ENCODE measurements at regions not wholly inside any gene's neighbourhood (a gene's known extent, or its start where the extent isn't known, plus 50 kb on each side); places are given as distances from the start of the nearest gene placed in this dataset.
"Not testable (repeated sequence)": the region's sequence is repeated elsewhere in the genome, so short reads cannot be mapped to it uniquely, and the experiment has no call there.

DNA sequence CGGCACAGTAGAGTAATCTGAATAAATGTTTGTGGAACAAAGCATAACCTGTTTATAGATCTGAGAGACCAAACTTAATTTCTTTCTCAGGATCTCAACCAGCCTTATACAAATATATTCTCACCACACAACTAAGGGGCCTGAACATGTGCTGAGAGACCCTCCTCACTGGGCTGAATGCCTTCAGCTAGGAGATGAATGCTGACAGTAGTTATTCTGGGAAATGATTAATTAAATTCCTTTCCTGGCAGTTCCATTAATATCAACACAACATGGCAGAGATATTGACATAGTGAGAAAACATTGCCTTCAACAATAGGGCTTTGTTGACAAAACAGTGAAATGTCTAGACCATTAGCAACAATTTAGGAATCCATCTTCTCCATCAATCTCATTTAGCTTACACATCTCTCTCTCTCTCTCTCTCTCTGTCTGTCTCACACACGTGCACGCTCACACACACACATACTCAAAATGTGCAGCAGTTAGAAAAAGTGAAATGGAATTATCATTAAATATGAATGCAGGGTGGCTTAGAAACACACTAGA is 780.8 kb upstream of the CDH8 start:
- no peak for DNase-seq (ENCODE audit: low read depth, low spot score)

DNA sequence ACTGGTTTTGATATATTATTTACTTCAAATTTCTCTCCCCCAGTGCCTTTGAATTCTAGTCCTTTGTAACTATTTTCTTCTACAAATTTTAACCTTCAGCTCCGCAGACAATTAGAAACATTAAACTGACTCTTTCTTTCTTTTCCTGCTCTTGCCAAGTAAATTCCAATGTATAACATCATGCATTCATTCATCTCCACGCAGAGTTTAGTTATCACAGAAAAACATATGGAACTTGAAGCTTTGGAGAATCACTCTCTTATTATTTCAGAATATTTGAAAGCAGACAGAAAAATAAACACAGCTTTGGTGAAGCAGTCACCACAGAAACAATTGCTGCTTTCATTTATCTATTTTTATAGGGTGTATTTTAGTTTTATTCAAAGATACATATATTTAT is 778.7 kb upstream of the CDH8 start:
- DNase-seq (ENCODE audit: low read depth, low spot score): no peak

DNA sequence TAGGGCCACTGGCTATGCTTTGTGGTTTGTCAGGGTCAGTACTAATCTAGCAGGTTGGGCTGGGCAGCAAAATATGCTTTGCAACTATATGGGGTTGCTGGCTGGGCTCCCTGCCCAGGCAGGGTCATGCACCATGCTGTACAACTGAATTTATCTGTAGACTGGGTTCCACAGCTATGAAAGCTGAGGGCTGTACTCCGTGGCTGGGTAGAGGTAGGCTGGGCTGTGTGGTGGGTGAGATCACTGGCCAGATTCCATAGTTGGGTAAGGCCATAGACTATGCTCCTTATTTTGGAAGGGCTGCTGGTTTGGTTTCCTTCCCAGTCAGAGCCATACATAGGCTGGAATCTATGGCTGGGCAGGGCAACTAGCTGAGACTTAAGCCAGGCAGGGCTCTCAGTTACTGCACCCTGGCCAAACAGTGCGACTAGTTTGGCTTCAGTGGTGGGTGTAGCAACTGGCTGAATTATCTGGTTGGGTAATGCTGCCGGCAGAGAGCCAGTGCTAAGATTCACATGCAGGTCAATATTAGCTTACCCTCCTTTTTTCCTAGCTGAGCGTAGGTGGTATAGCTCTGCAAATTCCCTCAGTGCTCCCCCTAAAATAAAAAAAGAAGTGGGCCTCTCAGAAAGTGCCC is 769.1 kb upstream of the CDH8 start:
- DNase-seq (ENCODE audit: low read depth, low spot score): no peak

DNA sequence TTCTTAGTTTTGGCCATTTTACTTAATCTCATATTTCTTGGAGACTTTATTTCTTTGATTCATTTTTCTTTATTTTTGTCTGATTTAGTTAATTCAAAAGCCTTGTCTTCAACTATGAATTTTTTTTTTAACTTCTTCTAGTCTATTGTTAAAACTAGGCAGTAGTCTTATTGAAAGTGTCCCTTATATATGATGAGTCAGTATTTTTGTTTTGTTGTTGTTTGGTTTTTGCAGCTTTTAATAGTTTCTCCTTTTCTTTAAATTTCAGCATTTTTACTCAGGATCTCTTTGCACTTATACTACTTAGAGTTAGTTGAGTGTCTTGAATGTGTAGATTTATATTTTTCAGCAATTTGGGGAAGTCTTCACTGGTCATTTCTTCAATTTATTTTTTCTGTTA is 758.5 kb upstream of the CDH8 start:
- DNase-seq (ENCODE audit: low read depth, low spot score): no peak

DNA sequence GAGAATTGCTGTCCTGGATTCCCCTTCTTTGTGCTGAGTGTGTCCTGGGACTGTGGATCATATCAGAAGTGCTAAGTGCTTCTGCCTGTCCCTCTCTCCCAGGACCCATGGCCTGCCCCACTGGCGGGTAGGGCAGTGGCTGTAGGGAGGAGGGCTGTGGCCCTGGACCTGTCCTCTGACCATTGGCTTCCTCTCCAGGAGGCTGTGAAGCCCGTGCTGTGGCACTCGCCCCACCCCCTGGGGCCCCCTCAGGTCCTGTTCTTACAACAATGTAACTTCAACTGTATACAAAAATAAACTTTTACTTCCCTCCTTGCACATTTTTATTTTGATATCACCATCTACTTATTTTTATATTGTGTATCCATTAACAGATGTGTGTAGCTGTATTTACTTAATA is 743.8 kb upstream of the CDH8 start:
- not testable (repeated sequence) for DNase-seq (ENCODE audit: low read depth, low spot score)

DNA sequence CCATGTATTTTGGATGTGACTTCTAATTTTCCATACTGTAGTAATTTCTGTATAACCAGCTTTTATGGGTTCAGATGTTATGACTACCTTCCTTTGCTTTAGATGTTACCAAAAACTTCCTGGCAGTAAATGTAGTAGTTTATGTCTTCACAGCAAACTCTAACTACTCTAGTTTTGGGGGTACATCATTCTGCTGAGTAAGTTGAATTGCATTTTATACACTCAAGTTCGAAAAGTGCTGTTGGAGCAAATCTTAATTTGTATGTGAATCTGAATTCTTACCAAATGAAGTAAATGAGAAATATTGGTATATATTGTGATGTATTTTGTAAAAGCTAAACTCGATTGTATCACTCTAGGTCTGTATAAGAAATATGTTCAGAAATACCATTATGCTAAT is 728.3 kb upstream of the CDH8 start:
- DNase-seq (ENCODE audit: low read depth, low spot score): no peak

DNA sequence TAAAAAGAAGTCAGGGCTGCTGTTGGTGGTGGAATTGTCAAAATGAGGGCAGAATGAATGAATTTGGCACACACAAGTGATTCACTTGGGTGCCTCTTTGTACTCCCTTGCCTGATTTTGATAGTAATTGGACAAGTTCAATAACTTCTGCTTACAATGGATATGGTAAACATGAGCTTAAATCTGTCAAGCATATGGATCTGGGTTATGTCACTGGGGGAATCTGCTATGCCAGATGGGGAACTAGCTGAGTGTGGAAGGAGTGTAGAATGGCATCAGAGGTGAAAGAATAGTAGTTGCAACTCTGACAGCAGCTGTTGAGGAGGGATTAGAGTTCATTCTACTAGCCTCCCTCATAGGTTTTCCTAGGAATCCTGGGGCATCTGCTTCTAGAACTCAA is 724.2 kb upstream of the CDH8 start:
- no peak for DNase-seq (ENCODE audit: low read depth, low spot score)

DNA sequence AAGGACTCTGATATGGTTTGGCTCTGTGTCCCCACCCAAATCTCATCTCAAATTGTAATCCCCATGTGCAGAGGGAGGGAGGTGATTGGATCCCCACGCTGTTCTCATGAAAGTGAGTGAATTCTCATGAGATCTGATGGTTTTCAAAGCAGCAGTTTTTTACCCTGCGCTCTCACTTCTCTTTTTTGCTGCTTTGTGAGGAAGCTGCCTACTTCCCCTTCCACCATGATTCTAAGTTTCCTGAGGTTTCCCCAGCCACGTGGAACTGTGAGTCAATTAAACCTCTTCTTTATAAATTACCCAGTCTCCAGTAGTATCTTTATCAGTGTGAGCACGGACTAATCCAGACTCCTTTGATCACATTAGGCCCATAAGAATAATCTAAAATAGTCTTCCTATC is 719.7 kb upstream of the CDH8 start:
- no peak for DNase-seq (ENCODE audit: low read depth, low spot score)

DNA sequence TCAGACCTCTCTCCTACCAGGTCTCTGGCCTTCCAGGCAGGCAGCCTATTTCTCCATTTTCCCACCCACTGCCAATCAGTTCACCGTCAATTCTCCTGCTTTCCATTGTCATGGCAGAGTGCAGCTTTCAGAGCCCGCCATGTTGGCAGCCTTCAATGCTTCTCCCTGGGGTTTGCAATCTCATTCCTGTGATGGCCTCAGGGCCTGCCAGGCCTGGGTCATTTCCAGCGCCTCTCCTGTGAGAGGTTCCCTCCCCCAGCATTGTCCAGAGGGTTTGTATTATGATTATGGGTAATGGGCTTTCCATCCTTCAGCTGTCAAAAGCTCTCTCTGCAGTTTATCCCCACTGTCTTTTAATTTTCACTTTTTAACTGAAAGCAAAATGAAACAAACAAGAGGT is 716.6 kb upstream of the CDH8 start:
- peak; percentile 34 for DNase-seq (ENCODE audit: low read depth, low spot score)

DNA sequence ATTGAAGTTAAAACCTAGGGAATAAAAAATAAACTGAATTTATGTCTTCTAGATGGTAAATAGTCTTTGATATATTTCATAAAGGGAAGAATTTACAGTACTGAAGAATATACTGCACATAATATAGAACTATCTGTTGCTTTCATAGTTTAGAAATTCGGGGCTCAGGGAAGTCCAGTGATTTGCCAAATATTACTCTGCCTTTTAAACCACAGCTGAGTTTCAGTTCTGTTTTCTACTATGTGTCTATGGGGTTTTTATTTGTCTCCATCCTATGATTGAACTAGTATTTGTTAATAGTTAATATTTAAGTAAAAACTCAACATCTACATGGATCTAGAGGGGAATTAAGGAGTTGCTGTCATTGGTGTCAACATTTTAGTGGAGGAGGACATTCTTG is 715.0 kb upstream of the CDH8 start:
- no peak for DNase-seq (ENCODE audit: low read depth, low spot score)

DNA sequence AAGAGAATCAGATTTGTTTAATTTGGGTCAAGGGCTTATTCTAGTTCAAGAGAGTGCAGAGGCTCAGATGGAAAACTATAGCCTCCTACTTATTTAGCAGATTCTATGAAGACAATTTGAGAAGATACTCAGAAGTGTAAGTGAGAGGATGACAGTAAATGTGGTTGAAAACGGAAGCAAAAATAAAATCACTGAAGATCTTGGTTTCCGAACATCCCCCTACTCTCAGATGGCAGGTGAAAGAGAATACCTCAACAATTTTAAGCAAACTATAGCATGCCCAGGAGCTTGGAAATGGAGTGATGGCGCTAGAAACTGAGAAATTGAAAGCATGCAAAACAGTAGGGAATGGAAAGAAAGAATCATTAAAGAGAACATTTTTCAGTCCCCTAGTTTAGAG is 705.5 kb upstream of the CDH8 start:
- DNase-seq (ENCODE audit: low read depth, low spot score): no peak

DNA sequence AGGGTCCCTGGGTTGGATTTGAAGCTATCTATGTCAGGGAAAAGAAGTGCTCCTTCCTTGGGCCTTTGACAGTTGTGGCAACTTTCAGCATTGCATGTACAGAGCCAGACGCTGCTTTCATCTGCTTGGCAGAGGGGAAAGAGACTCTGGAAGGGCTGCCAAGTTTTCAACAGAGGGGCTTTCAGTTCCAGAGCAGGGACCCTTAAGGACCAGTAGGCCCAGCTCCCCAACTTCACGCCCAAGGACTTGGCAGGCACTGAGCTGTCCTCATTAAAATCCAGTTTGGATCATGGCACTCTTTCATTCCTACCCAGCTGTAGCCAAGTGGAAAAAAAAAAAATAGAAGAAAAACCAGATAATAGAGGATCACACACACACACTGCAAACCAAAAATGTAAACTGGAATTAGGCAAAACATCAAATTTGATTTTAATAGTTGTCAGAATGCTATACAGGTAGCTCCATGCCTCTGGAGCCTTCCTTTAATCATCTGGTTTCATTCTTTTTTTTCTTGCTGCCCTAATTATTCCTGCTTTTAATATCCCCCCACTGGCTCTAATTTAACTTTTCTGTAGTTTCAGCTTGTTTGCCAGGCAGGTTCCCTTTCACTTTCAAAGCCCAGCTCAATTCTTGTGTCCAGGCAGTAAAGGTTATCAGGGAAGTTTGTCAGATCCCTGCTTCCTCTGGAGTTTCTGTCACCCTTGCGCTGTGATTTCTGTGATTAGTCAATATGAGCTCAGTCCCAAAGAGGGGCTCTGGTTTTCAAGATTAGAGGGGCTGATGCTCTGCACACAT is 702.6 kb upstream of the CDH8 start:
- DNase-seq (ENCODE audit: low read depth, low spot score): no peak

DNA sequence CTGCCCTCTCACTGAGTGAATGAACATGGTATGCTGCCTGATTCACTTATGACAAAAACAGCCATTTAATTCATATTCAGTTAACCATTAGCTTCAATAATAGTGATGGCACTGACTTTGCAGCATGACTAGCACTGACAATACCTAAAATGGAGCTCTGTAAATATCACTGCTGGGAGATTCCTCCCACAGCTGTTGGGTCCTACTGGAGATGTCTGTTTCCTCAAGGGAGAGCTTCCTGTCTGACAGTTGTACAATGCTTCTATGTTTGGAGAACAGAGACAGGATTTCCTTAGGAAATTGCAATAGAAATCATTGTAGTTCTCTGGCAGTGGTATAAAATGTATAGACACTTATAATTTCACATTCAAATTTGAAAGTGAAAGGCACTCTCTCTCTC is 695.9 kb upstream of the CDH8 start:
- DNase-seq (ENCODE audit: low read depth, low spot score): no peak

DNA sequence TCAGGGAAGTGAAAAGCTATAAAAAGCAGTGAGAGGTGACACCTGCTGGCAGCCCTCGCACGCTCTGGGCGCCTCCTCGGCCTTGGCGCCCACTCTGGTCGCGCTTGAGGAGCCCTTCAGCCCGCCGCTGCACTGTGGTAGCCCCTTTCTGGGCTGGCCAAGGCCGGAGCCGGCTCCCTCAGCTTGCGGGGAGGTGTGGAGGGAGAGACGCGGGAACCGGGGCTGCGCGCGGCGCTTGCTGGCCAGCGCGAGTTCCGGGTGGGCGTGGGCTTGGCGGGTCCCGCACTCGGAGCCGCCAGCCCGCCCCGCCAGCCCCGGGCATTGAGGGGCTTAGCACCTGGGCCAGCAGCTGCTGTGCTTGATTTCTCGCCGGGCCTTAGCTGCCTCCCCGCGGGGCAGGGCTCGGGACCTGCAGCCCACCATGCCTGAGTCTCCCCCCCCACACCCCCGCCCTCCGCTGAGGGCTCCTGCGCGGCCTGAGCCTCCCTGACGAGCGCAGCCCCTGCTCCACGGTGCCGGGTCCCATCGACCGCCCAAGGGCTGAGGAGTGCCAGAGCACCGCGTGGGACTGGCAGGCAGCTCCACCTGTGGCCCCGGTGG is 688.5 kb upstream of the CDH8 start:
- DNase-seq (ENCODE audit: low read depth, low spot score): peak; percentile 27

DNA sequence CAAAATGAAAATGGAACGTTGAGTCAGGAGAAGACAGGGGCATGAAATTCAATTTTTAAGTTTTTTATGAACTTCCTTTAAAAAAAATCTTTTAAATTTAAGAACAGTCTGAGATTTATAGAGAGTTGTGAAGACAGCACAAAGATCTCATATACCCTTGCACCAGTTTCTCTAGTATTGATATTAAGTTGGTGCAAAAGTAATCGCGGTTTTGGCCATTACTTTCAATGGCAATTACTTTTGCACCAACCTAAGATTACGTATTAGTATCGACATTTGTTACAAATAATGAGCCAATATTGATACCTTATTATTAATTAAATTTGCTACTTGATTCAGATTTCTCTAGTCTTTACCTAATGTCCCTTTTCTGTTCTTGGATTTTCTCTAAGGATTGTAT is 684.4 kb upstream of the CDH8 start:
- no peak for DNase-seq (ENCODE audit: low read depth, low spot score)

DNA sequence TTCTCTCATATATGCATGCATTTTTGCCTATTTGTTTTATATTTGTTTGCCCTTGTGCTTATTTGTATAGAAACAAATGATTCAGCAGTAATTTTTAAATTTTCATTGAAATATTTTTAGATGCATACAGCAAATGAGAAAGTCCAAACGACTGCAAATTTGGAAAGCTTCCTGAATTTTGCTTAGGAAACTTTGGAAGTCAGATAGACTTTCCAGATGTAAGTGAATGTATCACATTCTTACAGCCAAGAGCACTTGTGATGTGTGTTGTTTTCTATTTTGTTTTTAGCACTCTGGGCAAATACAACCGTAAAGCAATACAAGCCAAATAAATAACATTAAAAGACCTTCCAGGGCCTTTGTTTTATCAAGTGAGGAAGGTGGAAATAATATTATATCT is 680.8 kb upstream of the CDH8 start:
- no peak for DNase-seq (ENCODE audit: low read depth, low spot score)

DNA sequence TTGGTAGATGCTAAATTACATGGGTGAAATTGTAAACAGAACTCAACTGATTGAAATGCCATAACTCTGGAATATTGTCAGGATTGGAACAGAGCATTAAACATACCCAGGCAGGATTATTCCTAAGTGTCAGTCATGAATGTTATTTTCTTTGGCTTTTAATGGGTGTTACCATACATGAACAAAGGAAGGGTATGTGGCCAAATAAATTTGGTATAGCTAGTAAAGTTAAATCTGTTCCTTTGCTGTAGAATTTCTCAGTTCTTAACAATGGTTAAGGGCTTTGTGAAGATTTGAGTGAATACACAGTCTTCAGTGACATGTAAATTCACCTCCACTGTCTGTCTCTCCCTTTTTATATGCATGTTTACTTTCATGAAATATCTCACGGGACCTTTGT is 679.5 kb upstream of the CDH8 start:
- no peak for DNase-seq (ENCODE audit: low read depth, low spot score)

DNA sequence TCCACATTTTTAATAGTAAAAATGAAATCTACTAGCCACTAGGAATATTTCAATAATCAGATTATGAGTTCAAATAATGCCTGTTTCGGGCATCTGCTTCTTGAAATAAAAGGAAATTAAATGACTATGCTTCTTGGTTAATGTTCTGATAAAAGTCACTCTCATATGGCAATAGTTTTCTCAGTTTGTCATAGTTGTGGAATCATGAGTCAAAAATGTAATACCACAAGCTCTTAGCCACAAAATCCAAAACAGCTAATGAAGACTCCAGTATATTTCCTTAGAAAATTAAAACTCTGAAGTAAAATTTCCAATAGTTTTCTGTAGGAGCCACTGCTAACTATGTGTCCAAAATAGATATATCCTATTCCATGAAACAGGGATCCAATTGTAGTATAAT is 676.3 kb upstream of the CDH8 start:
- DNase-seq (ENCODE audit: low read depth, low spot score): no peak

DNA sequence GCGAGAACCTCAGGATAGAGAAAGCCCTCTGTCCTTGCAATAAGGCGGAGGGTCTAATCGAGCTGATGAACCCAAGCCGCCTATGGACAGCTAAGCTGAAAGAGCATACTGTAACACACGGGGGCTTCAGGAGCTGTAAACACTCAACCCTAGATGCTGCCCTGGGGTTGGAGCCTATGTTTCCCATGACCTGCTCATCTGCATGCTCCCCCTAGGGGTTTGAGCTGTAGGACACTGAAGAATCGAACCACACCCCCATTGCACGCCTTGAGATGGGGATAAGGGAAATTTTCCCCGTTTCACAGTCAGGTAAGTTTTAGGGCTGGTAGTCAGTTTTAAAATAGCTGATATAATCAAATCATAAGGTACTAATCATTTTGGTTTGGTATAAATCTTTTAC is 675.6 kb upstream of the CDH8 start:
- DNase-seq (ENCODE audit: low read depth, low spot score): peak; percentile 7

DNA sequence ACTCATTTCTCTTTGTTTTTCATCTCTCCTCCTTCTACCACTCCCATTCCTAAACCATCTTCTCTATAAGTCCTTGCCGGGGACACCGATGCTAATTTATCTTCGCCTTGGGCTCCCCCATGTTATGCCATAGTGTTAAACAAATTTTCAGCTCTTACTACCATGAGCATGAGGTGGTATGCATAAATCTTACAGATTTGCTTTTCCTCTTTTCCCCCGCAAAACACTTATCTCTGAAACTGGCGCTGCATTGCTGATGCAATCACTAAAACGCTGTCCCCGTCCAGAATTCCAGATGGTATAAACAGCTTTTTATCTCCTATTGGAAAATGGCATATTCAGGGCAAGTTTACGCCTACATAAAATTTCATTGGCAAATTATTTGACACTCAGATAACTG is 673.6 kb upstream of the CDH8 start:
- DNase-seq (ENCODE audit: low read depth, low spot score): no peak

DNA sequence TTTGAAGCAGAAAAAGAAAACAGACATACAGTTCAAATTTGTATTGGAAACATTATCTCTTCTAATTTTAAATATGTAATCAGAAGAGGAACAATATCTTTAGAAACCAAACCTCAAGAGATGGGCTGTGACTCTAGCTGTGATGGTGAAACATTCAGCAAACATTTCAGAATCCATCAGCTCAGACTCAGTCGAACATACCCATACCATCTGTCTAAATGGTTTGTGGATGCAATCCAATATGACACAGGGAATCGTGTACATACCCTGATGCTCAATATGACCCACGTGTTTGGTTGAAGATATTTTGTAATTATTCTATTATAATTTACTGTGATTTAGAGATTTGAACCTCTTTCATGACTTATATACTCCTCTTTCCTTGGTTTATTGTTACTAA is 665.2 kb upstream of the CDH8 start:
- DNase-seq (ENCODE audit: low read depth, low spot score): no peak

DNA sequence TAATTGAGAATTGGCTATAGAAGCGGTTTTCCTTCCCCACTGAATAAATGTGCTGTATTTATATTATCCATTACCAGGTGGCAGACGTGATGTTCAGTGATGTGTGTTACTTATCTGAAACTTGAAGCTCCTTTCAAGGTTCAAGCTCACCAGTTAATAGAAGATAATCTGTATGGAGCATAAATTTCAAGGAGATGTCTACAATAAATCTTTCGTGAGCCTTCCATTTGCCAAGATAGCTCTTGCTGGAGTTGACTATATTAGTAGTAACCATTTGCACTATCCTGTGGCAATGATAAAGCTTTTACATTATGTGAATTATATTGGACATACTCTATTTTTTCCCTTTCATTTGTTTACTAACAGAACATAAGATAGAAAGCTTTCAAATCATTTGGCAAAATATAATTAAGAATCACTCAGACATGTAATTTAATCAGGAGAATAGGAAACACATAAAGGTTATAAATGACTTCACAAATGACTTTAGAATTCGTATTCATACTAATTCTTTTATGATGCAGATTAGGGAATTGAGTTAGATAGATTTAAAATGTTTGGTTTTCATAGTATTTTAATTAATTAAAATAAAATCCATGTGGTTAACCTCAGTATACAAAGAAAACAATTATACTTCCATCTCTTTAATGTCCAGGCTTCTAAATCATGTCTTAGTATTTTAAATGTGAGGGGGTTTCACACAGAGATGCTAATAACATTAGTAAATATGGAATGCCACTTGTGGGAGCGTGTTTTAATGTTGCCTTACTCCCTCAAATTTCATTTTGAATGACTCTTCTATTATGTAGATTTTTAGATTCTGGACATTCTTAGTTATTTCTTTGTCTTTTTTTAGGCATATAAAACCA is 664.4 kb upstream of the CDH8 start:
- DNase-seq (ENCODE audit: low read depth, low spot score): no peak

Data from ELF-1 (cell line).